HepG2 (cell line): ENCODE measurements at regions not wholly inside any gene's neighbourhood (a gene's known extent, or its start where the extent isn't known, plus 50 kb on each side); places are given as distances from the start of the nearest gene placed in this dataset.

Source experiments
- ATAC-seq: fragments of 200-7000 bp; cut with Tn5 transposase; 3 replicates; pipeline ENCODE4 v1.9.1; 2020; ENCODE audit warnings: mild to moderate bottlenecking, moderate library complexity
- BruUV-seq: library from RNA; stranded (reverse); fragments of 400-500 nt; replicated peaks from 2 replicates; lab custom pipeline; 2021; lab: Mats Ljungman, UMichigan
- CTCF ChIA-PET: fragments of 300-600 bp; formaldehyde crosslinking; extraction: SDS; loops from one replicate; lab custom pipeline; 2021; ENCODE audit warnings: low total read pairs, inconsistent platforms, low intra/inter-chr PET ratio; lab: Yijun Ruan, JAX
- POLR2A ChIA-PET: fragments of 350-600 bp; sonication (Branson Sonifier 250); formaldehyde crosslinking; loops from one replicate; lab custom pipeline; 2020; ENCODE audit warnings: antibody characterized with exemption, inconsistent platforms; lab: Yijun Ruan, JAX
- DNase-seq: peaks from one replicate; pipeline ENCODE4 v3.0.0-alpha.2; 2015; ENCODE audit warnings: low spot score
- FAIRE-seq: peaks from 3 replicates; lab custom pipeline; 2011; peaks lifted over from hg19 to GRCh38; lab: Jason Lieb, UNC
- H2AFZ ChIP-seq: one replicate; pipeline ENCODE4 v1.6.1; 2011; ENCODE audit warnings: low read length, inconsistent platforms
- H3K27ac ChIP-seq: fragments of 300-600 bp; 3 replicates; pipeline ENCODE4 v1.8.0; 2011; ENCODE audit warnings: mixed run types, mild to moderate bottlenecking, mixed read lengths, low read length, inconsistent platforms; ENCODE audit not compliant: insufficient read depth; ENCODE audit errors: extremely low read length
- H3K27me3 ChIP-seq, 2 experiments: fragments of 200-600 bp in 1 of 2; 2 replicates in 1 of 2; 3 replicates in 1 of 2; pipeline versions ENCODE4 v1.6.0 to v1.8.0; 2011; ENCODE audit warnings: low read length in 2 of 2, mild to moderate bottlenecking in 2 of 2, moderate library complexity in 2 of 2, inconsistent platforms in 1 of 2; ENCODE audit not compliant: insufficient read depth in 2 of 2, control insufficient read depth in 1 of 2
- H3K36me3 ChIP-seq, 2 experiments: fragments of 200-600 bp in 1 of 2; replicated peaks in 1 of 2; 2 replicates in 1 of 2; 3 replicates in 1 of 2; pipeline versions ENCODE4 v1.5.1 to v1.8.0; 2011; ENCODE audit warnings: low read length in 2 of 2, inconsistent platforms in 1 of 2; ENCODE audit not compliant: insufficient read depth in 2 of 2, control insufficient read depth in 1 of 2
- H3K4me1 ChIP-seq: 2 replicates; pipeline ENCODE4 v1.5.1; 2012; ENCODE audit warnings: low read length, inconsistent platforms; ENCODE audit not compliant: insufficient read depth
- H3K4me2 ChIP-seq: 2 replicates; pipeline ENCODE4 v1.6.0; 2011; ENCODE audit warnings: low read depth, low read length, inconsistent platforms
- H3K4me3 ChIP-seq, 3 experiments: fragments of 200-600 bp in 1 of 3; sonication (generic), shearing (Covaris generic) in 1 of 3; replicated peaks in 1 of 3; 2 replicates each; pipeline ENCODE4 v1.5.1; 2011 to 2016; ENCODE audit warnings: low read length in 3 of 3, inconsistent platforms in 2 of 3, low read depth in 2 of 3, mild to moderate bottlenecking in 2 of 3, control low read depth in 1 of 3, mixed read lengths in 1 of 3; ENCODE audit not compliant: insufficient read depth in 1 of 3
- H3K79me2 ChIP-seq: one replicate; pipeline ENCODE4 v1.6.1; 2011; ENCODE audit warnings: low read length, inconsistent platforms; ENCODE audit not compliant: insufficient read depth
- H3K9ac ChIP-seq: 2 replicates; pipeline ENCODE4 v1.6.0; 2011; ENCODE audit warnings: mild to moderate bottlenecking, low read depth, low read length, inconsistent platforms; ENCODE audit not compliant: insufficient read depth
- H3K9me3 ChIP-seq: 2 replicates; pipeline ENCODE4 v1.5.1; 2012; ENCODE audit warnings: mild to moderate bottlenecking, low read length
- H4K20me1 ChIP-seq: 2 replicates; pipeline ENCODE4 v1.6.0; 2011; ENCODE audit warnings: inconsistent platforms, mild to moderate bottlenecking, low read length, moderate library complexity; ENCODE audit not compliant: insufficient read depth
- CEBPB ChIP-seq: IDR thresholded peaks from 2 replicates; pipeline ENCODE4 v1.6.1; 2011; ENCODE audit warnings: low read depth, low read length, improper control_type of control experiment, borderline replicate concordance
- ELF4 ChIP-seq: sonication (generic); formaldehyde crosslinking; IDR thresholded peaks from 2 replicates; pipeline ENCODE4 v1.5.0; 2020; ENCODE audit warnings: missing genetic modification reagents, mild to moderate bottlenecking, moderate library complexity, borderline replicate concordance
- HNRNPUL1 ChIP-seq: fragments of 200-400 bp; formaldehyde crosslinking; IDR thresholded peaks from 2 replicates; pipeline ENCODE4 v1.6.1; 2017; ENCODE audit warnings: low read depth, mild to moderate bottlenecking, low read length, moderate library complexity
- SCMH1 ChIP-seq: sonication (generic); formaldehyde crosslinking; IDR thresholded peaks from 2 replicates; pipeline ENCODE4 v1.9.0; 2021; ENCODE audit warnings: missing genetic modification reagents, mild to moderate bottlenecking, borderline replicate concordance
- SRSF4 ChIP-seq: fragments of 200-400 bp; formaldehyde crosslinking; IDR thresholded peaks from one replicate; pipeline ENCODE4 v1.6.1; 2018; ENCODE audit warnings: mild to moderate bottlenecking, low read depth, low read length, moderate library complexity; ENCODE audit not compliant: poor library complexity, severe bottlenecking
- WGBS: methylation state at CpG from one replicate; pipeline ENCODE4 v1.1.6; 2017; ENCODE audit warnings: low lambda C conversion rate; 5-methylcytosine and 5-hydroxymethylcytosine counted together
- in situ Hi-C: cut with HindIII; loops from 2 replicates; pipeline ENCODE4 v1.10.0; 2017; ENCODE audit warnings: low pct_unique_long_range_greater_than_20kb; ENCODE audit not compliant: extremely low pct_ligation_motif_present
- intact Hi-C: fragments of 100-400 bp; cut with micrococcal nuclease; formaldehyde crosslinking; loops from one replicate; pipeline ENCODE4 v1.10.0; 2022; ENCODE audit not compliant: unreplicated experiment
- TF ChIP-seq, protein P1 (sequence below), 2 experiments: sonication (generic) in 1 of 2; formaldehyde crosslinking in 1 of 2; IDR thresholded peaks; 2 replicates each; pipeline versions ENCODE4 v1.4.0 to v1.6.1; 2016 to 2020; ENCODE audit warnings: borderline replicate concordance in 1 of 2, low read depth in 1 of 2, mild to moderate bottlenecking in 1 of 2, missing genetic modification reagents in 1 of 2
- TF ChIP-seq, protein P2 (sequence below): sonication (generic); formaldehyde crosslinking; IDR thresholded peaks from 2 replicates; pipeline ENCODE4 v1.5.0; 2020; ENCODE audit warnings: mild to moderate bottlenecking, missing genetic modification reagents, borderline replicate concordance

- TF ChIP-seq SCMH1 (CRISPR knock-in tag): no peak
Measured at GRCh38 chr6:50202766-50203165, 153.0 kb upstream of the DEFB112 start (continued).

- FAIRE-seq: no peak
- no peak overlapping the region for H3K9ac ChIP-seq
- no peaks in the 10 kb centered on the region for H3K4me1 ChIP-seq
- H3K4me3 ChIP-seq: no peak overlapping the region
- no peak for ATAC-seq
- H4K20me1 ChIP-seq: no peaks in the 10 kb centered on the region
- POLR2A ChIA-PET: no interaction called here
- intact Hi-C loops: no loop called here
- H3K27ac ChIP-seq: no peak overlapping the region
- no peaks in the 10 kb centered on the region for H3K9me3 ChIP-seq
- H3K27me3 ChIP-seq: no peaks in the 10 kb centered on the region
- in situ Hi-C loops: no loop called here
- 2% methylated on average over 1 of the region's 1 CpG for WGBS
- H3K36me3 ChIP-seq: no peaks in the 10 kb centered on the region
- H3K79me2 ChIP-seq: no peaks in the 10 kb centered on the region
- no peak overlapping the region for H2AFZ ChIP-seq
- CTCF ChIA-PET: no interaction called here
- TF ChIP-seq SRSF4: no peak
- peak; percentile 54; the same call in 1 of the 2 replicates for TF ChIP-seq CEBPB
- BruUV-seq: no TSS peak
- DNase-seq: no peak
- H3K4me2 ChIP-seq: no peak overlapping the region
Measured at GRCh38 chr6:50211582-50211981, 161.9 kb upstream of the DEFB112 start.

DNA sequence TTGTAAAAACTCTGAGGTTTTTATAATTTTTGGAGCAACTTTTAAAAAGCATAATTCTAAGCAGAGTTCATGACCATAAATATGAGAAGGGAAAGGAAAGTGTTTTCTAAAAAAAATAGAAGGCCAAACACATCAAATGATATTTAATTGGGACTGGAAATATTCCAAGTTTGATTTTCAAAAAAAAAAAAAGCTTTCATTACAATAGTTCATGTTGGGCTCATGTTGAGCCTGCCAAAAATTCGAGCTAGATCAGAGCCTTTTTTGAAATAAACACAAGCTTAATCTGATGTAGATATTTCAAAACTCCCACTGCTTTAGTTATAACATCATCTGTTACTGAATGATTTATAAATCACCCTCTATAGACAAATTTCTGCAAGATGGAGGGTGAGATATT lies 163.4 kb upstream of the DEFB112 start:
- H3K4me2 ChIP-seq: no peak overlapping the region
- H2AFZ ChIP-seq: no peak overlapping the region
- no peak for DNase-seq
- no peaks in the 10 kb centered on the region for H3K27me3 ChIP-seq
- BruUV-seq: no TSS peak
- in situ Hi-C loops (no loop called here), intact Hi-C loops (no loop called here)
- no peak overlapping the region for H3K27ac ChIP-seq
- no peaks in the 10 kb centered on the region for H3K79me2 ChIP-seq
- no peaks in the 10 kb centered on the region for H3K9me3 ChIP-seq
- H3K4me1 ChIP-seq: no peaks in the 10 kb centered on the region
- no peak overlapping the region for H3K4me3 ChIP-seq
- no peaks in the 10 kb centered on the region for H3K36me3 ChIP-seq
- ATAC-seq: no peak
- ChIA-PET POLR2A (no interaction called here), CTCF (no interaction called here)
- H4K20me1 ChIP-seq: no peaks in the 10 kb centered on the region
- WGBS: 0% methylated on average over 1 of the region's 1 CpG
- no peak for FAIRE-seq
- no peak overlapping the region for H3K9ac ChIP-seq
- TF ChIP-seq ELF4 (no peak), HNRNPUL1 (no peak)
- TF ChIP-seq, protein P1, sequence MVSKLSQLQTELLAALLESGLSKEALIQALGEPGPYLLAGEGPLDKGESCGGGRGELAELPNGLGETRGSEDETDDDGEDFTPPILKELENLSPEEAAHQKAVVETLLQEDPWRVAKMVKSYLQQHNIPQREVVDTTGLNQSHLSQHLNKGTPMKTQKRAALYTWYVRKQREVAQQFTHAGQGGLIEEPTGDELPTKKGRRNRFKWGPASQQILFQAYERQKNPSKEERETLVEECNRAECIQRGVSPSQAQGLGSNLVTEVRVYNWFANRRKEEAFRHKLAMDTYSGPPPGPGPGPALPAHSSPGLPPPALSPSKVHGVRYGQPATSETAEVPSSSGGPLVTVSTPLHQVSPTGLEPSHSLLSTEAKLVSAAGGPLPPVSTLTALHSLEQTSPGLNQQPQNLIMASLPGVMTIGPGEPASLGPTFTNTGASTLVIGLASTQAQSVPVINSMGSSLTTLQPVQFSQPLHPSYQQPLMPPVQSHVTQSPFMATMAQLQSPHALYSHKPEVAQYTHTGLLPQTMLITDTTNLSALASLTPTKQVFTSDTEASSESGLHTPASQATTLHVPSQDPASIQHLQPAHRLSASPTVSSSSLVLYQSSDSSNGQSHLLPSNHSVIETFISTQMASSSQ (IDR thresholded peaks at IDR 0.05; ENCODE audit: low read depth): no peak
- TF ChIP-seq, protein P1 (CRISPR knock-in tag; IDR thresholded peaks at IDR 0.05; ENCODE audit: borderline replicate concordance): no peak
- TF ChIP-seq, protein P2, sequence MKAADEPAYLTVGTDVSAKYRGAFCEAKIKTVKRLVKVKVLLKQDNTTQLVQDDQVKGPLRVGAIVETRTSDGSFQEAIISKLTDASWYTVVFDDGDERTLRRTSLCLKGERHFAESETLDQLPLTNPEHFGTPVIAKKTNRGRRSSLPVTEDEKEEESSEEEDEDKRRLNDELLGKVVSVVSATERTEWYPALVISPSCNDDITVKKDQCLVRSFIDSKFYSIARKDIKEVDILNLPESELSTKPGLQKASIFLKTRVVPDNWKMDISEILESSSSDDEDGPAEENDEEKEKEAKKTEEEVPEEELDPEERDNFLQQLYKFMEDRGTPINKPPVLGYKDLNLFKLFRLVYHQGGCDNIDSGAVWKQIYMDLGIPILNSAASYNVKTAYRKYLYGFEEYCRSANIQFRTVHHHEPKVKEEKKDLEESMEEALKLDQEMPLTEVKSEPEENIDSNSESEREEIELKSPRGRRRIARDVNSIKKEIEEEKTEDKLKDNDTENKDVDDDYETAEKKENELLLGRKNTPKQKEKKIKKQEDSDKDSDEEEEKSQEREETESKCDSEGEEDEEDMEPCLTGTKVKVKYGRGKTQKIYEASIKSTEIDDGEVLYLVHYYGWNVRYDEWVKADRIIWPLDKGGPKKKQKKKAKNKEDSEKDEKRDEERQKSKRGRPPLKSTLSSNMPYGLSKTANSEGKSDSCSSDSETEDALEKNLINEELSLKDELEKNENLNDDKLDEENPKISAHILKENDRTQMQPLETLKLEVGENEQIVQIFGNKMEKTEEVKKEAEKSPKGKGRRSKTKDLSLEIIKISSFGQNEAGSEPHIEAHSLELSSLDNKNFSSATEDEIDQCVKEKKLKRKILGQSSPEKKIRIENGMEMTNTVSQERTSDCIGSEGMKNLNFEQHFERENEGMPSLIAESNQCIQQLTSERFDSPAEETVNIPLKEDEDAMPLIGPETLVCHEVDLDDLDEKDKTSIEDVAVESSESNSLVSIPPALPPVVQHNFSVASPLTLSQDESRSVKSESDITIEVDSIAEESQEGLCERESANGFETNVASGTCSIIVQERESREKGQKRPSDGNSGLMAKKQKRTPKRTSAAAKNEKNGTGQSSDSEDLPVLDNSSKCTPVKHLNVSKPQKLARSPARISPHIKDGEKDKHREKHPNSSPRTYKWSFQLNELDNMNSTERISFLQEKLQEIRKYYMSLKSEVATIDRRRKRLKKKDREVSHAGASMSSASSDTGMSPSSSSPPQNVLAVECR (CRISPR knock-in tag): no peak
